SK-N-SH (cell line): ENCODE measurements at regions not wholly inside any gene's neighbourhood (a gene's known extent, or its start where the extent isn't known, plus 50 kb on each side); places are given as distances from the start of the nearest gene placed in this dataset.

Experiments used
- CTCF ChIA-PET: fragments of 300-600, 350-600 bp; formaldehyde crosslinking; extraction: SDS; loops from one replicate; lab custom pipeline; 2021; lab: Yijun Ruan, JAX
- POLR2A ChIA-PET: fragments of 350-600 bp; sonication (Branson Sonifier 250); formaldehyde crosslinking; extraction: SDS; loops from one replicate; lab custom pipeline; 2020; ENCODE audit warnings: antibody characterized with exemption, inconsistent platforms; lab: Yijun Ruan, JAX
- DNase-seq: peaks from one replicate; pipeline ENCODE4 v3.0.0; 2012
- H2AFZ ChIP-seq: fragments of 200-600 bp; sonication (generic); 2 replicates; pipeline ENCODE4 v1.8.1; 2016; ENCODE audit warnings: antibody characterized with exemption, mild to moderate bottlenecking, low read depth
- H3F3A ChIP-seq: fragments of 200-600 bp; sonication (generic); replicated peaks from 2 replicates; pipeline ENCODE3; 2016; ENCODE audit warnings: antibody characterized with exemption, mild to moderate bottlenecking; ENCODE audit not compliant: insufficient read depth
- H3K27ac ChIP-seq, 2 experiments: fragments of 200-500 bp in 1 of 2; fragments of 200-600 bp in 1 of 2; sonication (Bioruptor generic) in 1 of 2; sonication (generic), shearing (Covaris generic) in 1 of 2; 2 replicates each; pipeline versions ENCODE4 v1.5.1 to v1.6.1; 2014 to 2016; ENCODE audit warnings: low read depth in 2 of 2, inconsistent platforms in 1 of 2, low read length in 1 of 2, mild to moderate bottlenecking in 1 of 2, mixed read lengths in 1 of 2
- H3K27me3 ChIP-seq: fragments of 200-600 bp; sonication (generic), shearing (Covaris generic); 2 replicates; pipeline ENCODE4 v1.6.1; 2016; ENCODE audit warnings: mixed run types; ENCODE audit not compliant: insufficient read depth
- H3K36me3 ChIP-seq, 2 experiments: fragments of 200-500 bp in 1 of 2; fragments of 200-600 bp in 1 of 2; sonication (Bioruptor generic) in 1 of 2; sonication (generic) in 1 of 2; replicated peaks in 1 of 2; 2 replicates each; pipeline versions ENCODE3 to v1.5.1; 2014 to 2016; ENCODE audit warnings: low read length in 1 of 2, mild to moderate bottlenecking in 1 of 2; ENCODE audit not compliant: insufficient read depth in 2 of 2, control insufficient read depth in 1 of 2
- H3K4me1 ChIP-seq, 2 experiments: fragments of 200-500 bp in 1 of 2; fragments of 200-600 bp in 1 of 2; sonication (Bioruptor generic) in 1 of 2; sonication (generic), shearing (Covaris generic) in 1 of 2; 2 replicates each; pipeline versions ENCODE4 v1.5.1 to v1.6.1; 2014 to 2016; ENCODE audit warnings: low read depth in 1 of 2, low read length in 1 of 2, mixed run types in 1 of 2; ENCODE audit not compliant: insufficient read depth in 2 of 2, control insufficient read depth in 1 of 2
- H3K4me2 ChIP-seq: fragments of 200-600 bp; sonication (generic), shearing (Covaris generic); 2 replicates; pipeline ENCODE4 v1.6.1; 2017; ENCODE audit warnings: mixed run types
- H3K4me3 ChIP-seq, 2 experiments: fragments of 200-500 bp in 1 of 2; fragments of 200-600 bp in 1 of 2; sonication (Bioruptor generic) in 1 of 2; sonication (generic), shearing (Covaris generic) in 1 of 2; 2 replicates each; pipeline versions ENCODE4 v1.5.1 to v1.8.1; 2014 to 2016; ENCODE audit warnings: low read depth in 2 of 2, inconsistent platforms in 1 of 2, low read length in 1 of 2, mild to moderate bottlenecking in 1 of 2, mixed read lengths in 1 of 2, moderate library complexity in 1 of 2
- H3K79me2 ChIP-seq: fragments of 200-600 bp; sonication (generic); 2 replicates; pipeline ENCODE4 v1.8.1; 2017; ENCODE audit warnings: mild to moderate bottlenecking; ENCODE audit not compliant: insufficient read depth
- H3K9ac ChIP-seq: fragments of 200-600 bp; sonication (generic); 2 replicates; pipeline ENCODE4 v1.6.1; 2017; ENCODE audit warnings: mixed run types
- H3K9me2 ChIP-seq: fragments of 200-600 bp; sonication (generic); 2 replicates; pipeline ENCODE4 v1.6.1; 2017; ENCODE audit warnings: mixed run types
- H3K9me3 ChIP-seq: fragments of 200-600 bp; sonication (generic); 2 replicates; pipeline ENCODE4 v1.6.1; 2017; ENCODE audit warnings: mixed run types, mild to moderate bottlenecking, moderate library complexity
- H4K20me1 ChIP-seq: fragments of 200-600 bp; sonication (generic); 2 replicates; pipeline ENCODE4 v1.6.1; 2017; ENCODE audit warnings: mild to moderate bottlenecking, mixed run types; ENCODE audit not compliant: insufficient read depth
- CTCF ChIP-seq: fragments of 200-600 bp; sonication (generic); IDR thresholded peaks from 2 replicates; pipeline ENCODE4 v1.6.1; 2017; ENCODE audit warnings: antibody characterized with exemption, mild to moderate bottlenecking, moderate library complexity
- ELF1 ChIP-seq: IDR thresholded peaks from 2 replicates; pipeline ENCODE4 v1.4.0; 2012
- EP300 ChIP-seq, 2 experiments: IDR thresholded peaks; 2 replicates each; pipeline versions ENCODE4 v1.4.0 to v1.6.1; 2012; ENCODE audit warnings: borderline replicate concordance in 1 of 2, low read depth in 1 of 2, low read length in 1 of 2
- EZH2phosphoT487 ChIP-seq: fragments of 200-600 bp; sonication (generic); IDR thresholded peaks from 2 replicates; pipeline ENCODE4 v1.6.1; 2017; ENCODE audit warnings: low read depth, mixed run types, mild to moderate bottlenecking, antibody characterized with exemption, moderate library complexity, borderline replicate concordance
- FOSL2 ChIP-seq: IDR thresholded peaks from 2 replicates; pipeline ENCODE4 v1.4.0; 2012; ENCODE audit warnings: low read depth, mild to moderate bottlenecking, moderate library complexity, borderline replicate concordance
- FOXJ3 ChIP-seq: sonication (generic); formaldehyde crosslinking; IDR thresholded peaks from 2 replicates; pipeline ENCODE4 v1.5.1; 2020; ENCODE audit warnings: mild to moderate bottlenecking, missing genetic modification reagents
- FOXM1 ChIP-seq: IDR thresholded peaks from 2 replicates; pipeline ENCODE4 v1.4.0; 2012; ENCODE audit warnings: low read depth, mild to moderate bottlenecking
- GABPA ChIP-seq: IDR thresholded peaks from 2 replicates; pipeline ENCODE4 v1.4.0; 2012; ENCODE audit warnings: low read depth, mild to moderate bottlenecking
- GATA2 ChIP-seq: sonication (generic); formaldehyde crosslinking; IDR thresholded peaks from 2 replicates; pipeline ENCODE4 v1.5.0; 2020; ENCODE audit warnings: mild to moderate bottlenecking, missing genetic modification reagents
- JUND ChIP-seq: IDR thresholded peaks from 2 replicates; pipeline ENCODE4 v1.4.0; 2012
- NFIC ChIP-seq: IDR thresholded peaks from 2 replicates; pipeline ENCODE4 v1.4.0; 2012; ENCODE audit warnings: borderline replicate concordance
- NRF1 ChIP-seq: IDR thresholded peaks from 2 replicates; pipeline ENCODE4 v1.6.1; 2012; ENCODE audit warnings: low read depth, mild to moderate bottlenecking, low read length
- RCOR1 ChIP-seq: fragments of 150-350 bp; IDR thresholded peaks from 2 replicates; pipeline ENCODE4 v1.6.1; 2017; ENCODE audit warnings: antibody characterized with exemption, low read length
- SIN3A ChIP-seq: IDR thresholded peaks from 2 replicates; pipeline ENCODE4 v1.6.1; 2012; ENCODE audit warnings: low read depth, mild to moderate bottlenecking, low read length, moderate library complexity, borderline replicate concordance
- SMC3 ChIP-seq: IDR thresholded peaks from 2 replicates; pipeline ENCODE4 v1.6.1; 2012; ENCODE audit warnings: low read depth, low read length, improper control_type of control experiment
- TAF1 ChIP-seq: IDR thresholded peaks from 2 replicates; pipeline ENCODE4 v1.6.1; 2012; ENCODE audit warnings: low read depth, mild to moderate bottlenecking, low read length, moderate library complexity, borderline replicate concordance
- TCF12 ChIP-seq: IDR thresholded peaks from 2 replicates; pipeline ENCODE4 v1.4.0; 2012
- TEAD4 ChIP-seq: IDR thresholded peaks from 2 replicates; pipeline ENCODE4 v1.4.0; 2012; ENCODE audit warnings: mild to moderate bottlenecking, borderline replicate concordance; ENCODE audit not compliant: insufficient read depth
- USF2 ChIP-seq: fragments of 150-350 bp; IDR thresholded peaks from 2 replicates; pipeline ENCODE4 v1.6.1; 2017; ENCODE audit warnings: antibody characterized with exemption, low read length, low read depth, borderline replicate concordance
- YY1 ChIP-seq: IDR thresholded peaks from 2 replicates; pipeline ENCODE4 v1.4.0; 2012; ENCODE audit warnings: low read depth, mild to moderate bottlenecking
- ZBTB33 ChIP-seq: IDR thresholded peaks from 2 replicates; pipeline ENCODE4 v1.4.0; 2012; ENCODE audit warnings: low read depth, borderline replicate concordance
- whole genome bisulfite sequencing: methylation state at CpG from one replicate; pipeline ENCODE4 v1.1.6; 2017; ENCODE audit warnings: low lambda C conversion rate; 5-methylcytosine and 5-hydroxymethylcytosine counted together

- Histone ChIP-seq H3K4me1 (no peaks in the 10 kb centered on the region; a peak in 1 of 4 replicates), H3K9me3 (no peaks in the 10 kb centered on the region), H3K36me3 (no peaks in the 10 kb centered on the region), H3K79me2 (no peaks in the 10 kb centered on the region), H4K20me1 (no peaks in the 10 kb centered on the region), H2AFZ (no peak overlapping the region), H3F3A (no peaks in the 10 kb centered on the region), H3K4me3 (no peak overlapping the region), H3K9ac (no peak overlapping the region), H3K27me3 (no peaks in the 10 kb centered on the region), H3K9me2 (no peaks in the 10 kb centered on the region), H3K27ac (no peak overlapping the region), H3K4me2 (no peak overlapping the region)
- ChIA-PET POLR2A (no interaction called here), CTCF (no interaction called here)
- no peak for DNase-seq
- no peak for TF ChIP-seq NFIC
- WGBS, result 68% methylated on average over 3 of the region's 3 CpGs
These were observed 317.1 kb downstream of the BCAT1 start for GRCh38 chr12:24631676-24632426.

GRCh38 chr12:24630856-24631255, 318.0 kb downstream of the BCAT1 start:
- Histone ChIP-seq H3F3A (no peaks in the 10 kb centered on the region), H2AFZ (no peak overlapping the region), H3K4me2 (no peak overlapping the region), H3K36me3 (no peaks in the 10 kb centered on the region), H3K9me2 (no peaks in the 10 kb centered on the region), H3K4me3 (no peak overlapping the region), H3K9ac (no peak overlapping the region), H3K27ac (no peak overlapping the region), H3K27me3 (no peaks in the 10 kb centered on the region), H3K4me1 (no peaks in the 10 kb centered on the region; a peak in 1 of 4 replicates), H3K79me2 (no peaks in the 10 kb centered on the region), H3K9me3 (no peaks in the 10 kb centered on the region), H4K20me1 (no peaks in the 10 kb centered on the region)
- no peak for TF ChIP-seq TEAD4
- TF ChIP-seq ELF1, result no peak
- no peak for TF ChIP-seq SIN3A
- TF ChIP-seq ZBTB33, result no peak
- no peak for TF ChIP-seq USF2
- TF ChIP-seq TAF1, result no peak
- no peak for TF ChIP-seq GATA2 (CRISPR knock-in tag)
- TF ChIP-seq TCF12, result no peak
- no peak for TF ChIP-seq FOXM1
- TF ChIP-seq JUND, result no peak
- TF ChIP-seq FOSL2, result no peak
- no peak for TF ChIP-seq YY1
- TF ChIP-seq EP300 (IDR thresholded peaks at IDR 0.05; ENCODE audit: borderline replicate concordance in 1 of 2, low read depth in 1 of 2, low read length in 1 of 2), result no peak
- TF ChIP-seq CTCF, result no peak
- TF ChIP-seq GABPA, result no peak
- no peak for TF ChIP-seq NRF1
- no peak for TF ChIP-seq FOXJ3 (CRISPR knock-in tag)
- TF ChIP-seq RCOR1, result no peak
- no peak for TF ChIP-seq EZH2phosphoT487
- TF ChIP-seq SMC3, result no peak
- CTCF ChIA-PET, result no interaction called here
- no peak for DNase-seq
- 76% methylated on average over 2 of the region's 2 CpGs for WGBS
- POLR2A ChIA-PET, result no interaction called here
